HG03354 (cell line): ENCODE measurements at regions not wholly inside any gene's neighbourhood (a gene's known extent, or its start where the extent isn't known, plus 50 kb on each side); places are given as distances from the start of the nearest gene placed in this dataset.
"Not testable (repeated sequence)": the region's sequence is repeated elsewhere in the genome, so short reads cannot be mapped to it uniquely, and the experiment has no call there.

Experiments
- ATAC-seq: cut with Tn5 transposase; IDR thresholded peaks from one replicate; pipeline ENCODE4 v1.9.1; 2021; ENCODE audit warnings: mild to moderate bottlenecking; ENCODE audit not compliant: unreplicated experiment, poor library complexity, severe bottlenecking

DNA sequence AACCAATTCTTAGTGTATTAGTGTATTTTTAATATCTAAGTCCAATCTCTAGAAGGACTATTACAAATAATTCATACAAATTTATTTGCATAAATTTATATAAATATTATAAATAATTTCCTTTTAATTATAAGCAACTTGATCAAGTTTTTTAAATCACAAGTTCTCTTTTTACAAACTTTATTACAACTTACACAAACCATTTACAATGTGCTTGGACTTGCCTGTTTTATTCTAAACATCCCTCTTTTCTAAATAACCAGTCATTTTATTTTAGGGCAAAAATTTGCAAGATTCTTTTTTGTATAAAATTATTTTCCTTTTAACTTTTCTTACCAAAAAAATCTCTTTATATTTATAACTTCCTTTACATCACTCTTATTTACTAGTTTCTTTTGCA, 83.5 kb upstream of the SYNCRIP start:
- ATAC-seq: no peak

DNA sequence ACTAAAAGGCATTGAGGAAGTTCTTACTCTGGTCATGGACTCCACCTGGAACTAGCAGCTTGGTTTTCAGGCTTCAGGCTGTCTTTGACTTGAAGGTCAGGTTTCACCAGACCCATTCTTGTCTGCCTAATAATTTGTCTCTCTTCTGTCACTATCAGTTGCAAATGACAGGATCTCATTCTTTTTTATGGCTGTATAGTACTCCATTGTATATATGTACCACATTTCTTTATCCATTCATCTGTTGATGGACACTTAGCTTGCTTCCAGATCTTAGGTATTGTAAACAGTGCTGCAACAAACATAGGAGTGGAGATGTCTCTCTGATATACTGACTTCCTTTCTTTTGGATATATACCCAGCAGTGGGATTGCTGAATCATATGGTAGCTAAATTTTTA, 73.1 kb upstream of the SYNCRIP start:
- ATAC-seq: no peak

DNA sequence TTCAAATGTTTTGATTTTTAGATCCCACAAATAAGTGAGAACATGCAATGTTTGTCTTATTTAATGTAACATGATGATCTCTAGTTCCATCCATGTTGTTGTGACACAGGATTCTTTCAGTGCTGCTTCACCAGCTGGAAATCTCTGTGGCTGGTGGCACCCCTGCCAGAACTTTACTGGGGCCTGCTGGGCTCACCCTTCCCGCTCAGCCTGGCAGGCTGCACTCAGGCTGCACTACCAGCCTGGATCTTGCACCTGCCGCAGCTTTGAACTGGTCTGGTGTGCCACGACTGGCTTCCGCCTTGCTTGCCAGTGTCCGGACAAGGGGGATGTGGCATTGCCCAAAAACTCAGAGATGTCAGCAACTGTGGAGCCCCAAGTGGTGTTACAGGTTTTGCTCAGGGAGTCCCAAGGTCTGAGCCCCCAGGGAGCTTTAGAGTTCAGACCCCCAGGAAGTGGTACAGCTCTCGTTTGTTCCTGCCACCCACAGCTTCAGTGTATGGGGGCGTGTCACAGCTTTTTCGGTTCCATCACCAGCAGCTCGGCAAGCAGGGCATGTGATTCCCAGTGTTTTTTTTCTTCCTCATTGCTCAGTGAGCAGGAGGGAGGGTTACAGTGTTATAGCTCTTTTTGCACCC, 72.3 kb upstream of the SYNCRIP start:
- no peak for ATAC-seq

DNA sequence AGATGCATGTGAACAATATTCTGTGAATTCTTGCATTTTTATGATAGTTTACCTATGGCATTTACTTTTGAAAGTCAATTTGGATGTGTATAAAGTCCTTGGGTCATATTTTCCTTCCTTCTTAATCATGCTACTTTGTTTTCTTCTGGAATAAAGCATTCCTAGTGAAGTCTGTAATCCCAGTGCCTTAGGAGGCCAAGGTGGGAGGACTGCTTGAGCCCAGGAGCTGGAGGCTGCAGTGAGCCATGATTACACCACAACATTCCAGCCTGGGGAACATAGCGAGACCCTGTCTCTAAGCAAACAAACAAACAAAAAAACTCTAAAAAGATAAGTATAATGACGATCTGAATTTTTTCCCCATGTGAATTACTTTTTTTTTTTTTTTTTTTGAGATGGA, 69.7 kb upstream of the SYNCRIP start:
- ATAC-seq: no peak

DNA sequence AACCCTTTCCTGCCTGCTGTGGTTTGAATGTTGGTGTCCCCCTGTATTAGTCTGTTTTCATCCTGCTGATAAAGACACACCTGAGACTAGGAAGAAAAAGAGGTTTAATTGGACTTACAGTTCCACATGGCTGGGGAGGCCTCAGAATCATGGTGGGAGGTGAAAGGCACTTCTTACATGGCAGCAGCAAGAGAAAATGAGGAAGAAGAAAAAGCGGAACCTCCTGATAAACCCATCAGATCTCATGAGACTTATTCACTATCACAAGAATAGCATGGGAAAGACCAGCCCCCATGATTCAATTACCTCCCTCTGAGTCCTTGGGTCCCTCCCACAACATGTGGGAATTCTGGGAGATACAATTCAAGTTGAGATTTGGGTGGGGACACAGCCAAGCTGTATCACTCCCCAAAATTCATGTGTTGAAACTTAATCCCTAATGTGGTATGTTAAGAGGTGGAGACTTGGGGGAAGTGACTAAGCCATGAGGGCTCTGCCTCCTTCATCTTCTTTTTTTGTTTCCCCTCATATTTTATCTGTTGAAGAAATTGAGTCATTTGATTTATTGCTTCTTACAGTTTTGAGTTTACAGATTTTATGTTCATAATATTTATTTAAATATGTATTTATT, 64.9 kb upstream of the SYNCRIP start:
- ATAC-seq: not testable (repeated sequence)

DNA sequence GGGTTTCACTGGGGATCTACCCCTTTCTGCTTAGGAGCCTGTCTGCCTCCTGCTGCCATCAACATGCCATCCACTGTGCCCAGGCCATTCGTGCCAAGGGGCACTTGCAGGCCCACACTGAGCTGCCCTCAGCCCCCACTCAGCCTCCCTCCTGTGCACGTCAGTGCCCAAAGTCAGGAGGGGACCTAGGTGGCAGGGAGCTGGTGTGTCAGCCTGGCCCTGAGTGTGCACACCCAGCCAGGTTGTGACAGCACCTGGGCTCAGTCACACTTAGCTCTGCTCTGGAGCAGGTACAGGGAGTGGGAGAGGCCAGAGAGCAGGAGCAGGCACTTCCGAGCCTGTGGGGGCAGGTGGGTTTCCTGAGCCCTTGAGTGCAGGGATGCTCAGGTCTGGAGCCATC, 63.6 kb upstream of the SYNCRIP start:
- ATAC-seq: no peak

DNA sequence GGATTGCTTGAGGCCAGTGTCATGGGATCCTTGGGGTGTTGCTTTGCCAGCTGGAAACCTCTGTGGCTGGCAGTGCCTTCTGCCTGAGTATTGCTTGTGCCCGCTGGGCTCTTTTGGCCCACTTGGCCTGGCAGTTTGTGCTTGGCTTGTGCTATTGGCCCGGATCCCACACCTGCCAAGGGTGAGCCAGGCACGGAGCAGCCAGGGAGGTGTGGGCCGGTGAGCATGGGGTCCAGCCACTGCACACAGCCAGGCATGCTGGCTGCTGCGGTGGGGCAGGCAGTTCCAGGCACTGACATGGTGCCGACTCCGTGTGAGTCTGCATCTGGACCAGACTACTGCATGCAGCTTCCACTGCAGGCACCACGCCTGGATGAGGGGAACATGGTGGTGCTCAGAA, 62.5 kb upstream of the SYNCRIP start:
- ATAC-seq: no peak

DNA sequence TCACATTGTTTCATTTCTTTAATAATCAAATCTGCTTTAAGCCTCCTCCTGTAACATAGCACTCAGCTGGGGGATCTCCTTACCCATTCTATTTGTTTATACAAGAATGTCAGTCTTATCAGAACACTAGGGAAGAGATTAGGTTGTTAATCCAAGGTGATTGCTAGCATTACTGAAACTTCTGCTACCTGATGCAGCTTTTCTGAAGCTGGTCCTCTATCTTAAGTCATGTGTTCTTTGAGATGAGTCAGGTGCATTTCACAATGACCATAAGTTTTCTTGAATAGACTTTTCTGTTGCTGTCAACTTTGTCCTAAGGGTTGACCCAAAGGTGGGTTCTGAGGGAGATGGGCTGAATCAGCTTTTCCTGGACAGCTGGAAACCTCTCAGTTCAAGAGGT, 60.7 kb upstream of the SYNCRIP start:
- ATAC-seq: no peak
